Left lung (tissue), 4 donors: ENCODE measurements at regions not wholly inside any gene's neighbourhood (a gene's known extent, or its start where the extent isn't known, plus 50 kb on each side); places are given as distances from the start of the nearest gene placed in this dataset.

Source experiments
- ATAC-seq: fragments of 200-7000 bp; cut with Tn5 transposase; one replicate; pipeline ENCODE4 v1.9.1; 2020; ENCODE audit warnings: moderate library complexity
- DNase-seq, 4 donors: peaks; one replicate each; pipeline ENCODE4 v3.0.0-alpha.2; 2013 to 2020
- H3K27ac ChIP-seq, 2 donors: fragments of 200-600 bp; sonication (generic) in 1 of 2; one replicate each; pipeline versions ENCODE4 v1.5.0 to v1.8.0; 2020 to 2021
- H3K27me3 ChIP-seq, 2 donors: fragments of 200-600 bp; sonication (generic) in 1 of 2; one replicate each; pipeline versions ENCODE4 v1.5.0 to v1.8.0; 2020 to 2021
- H3K36me3 ChIP-seq, 2 donors: fragments of 200-600 bp; sonication (generic) in 1 of 2; one replicate each; pipeline versions ENCODE4 v1.5.0 to v1.8.0; 2020 to 2021
- H3K4me1 ChIP-seq, 2 donors: fragments of 200-600 bp; one replicate each; pipeline ENCODE4 v1.8.0; 2021
- H3K4me3 ChIP-seq, 2 donors: fragments of 200-600 bp; sonication (generic) in 1 of 2; one replicate each; pipeline versions ENCODE4 v1.5.0 to v1.8.0; 2020 to 2021; ENCODE audit warnings: mild to moderate bottlenecking in 1 of 2
- H3K9me3 ChIP-seq, 2 donors: fragments of 200-600 bp; sonication (generic) in 1 of 2; one replicate each; pipeline versions ENCODE4 v1.5.0 to v1.8.0; 2020 to 2021
- intact Hi-C, 2 donors: fragments of 100-400 bp; cut with DNase I; formaldehyde crosslinking; loops; one replicate each; pipeline versions ENCODE4 v1.11.2 to v1.14.2; 2022
- TF ChIP-seq, protein P1 (sequence below), 2 donors: fragments of 200-600 bp; sonication (generic) in 1 of 2; IDR thresholded peaks; one replicate each; pipeline versions ENCODE4 v1.5.0 to v1.8.0; 2021; ENCODE audit warnings: antibody characterized with exemption in 2 of 2
- donor health status: DM: no; HTN: yes; CAD: no.
- donor health status: DM: no; HTN: no; CAD: no.

DNA sequence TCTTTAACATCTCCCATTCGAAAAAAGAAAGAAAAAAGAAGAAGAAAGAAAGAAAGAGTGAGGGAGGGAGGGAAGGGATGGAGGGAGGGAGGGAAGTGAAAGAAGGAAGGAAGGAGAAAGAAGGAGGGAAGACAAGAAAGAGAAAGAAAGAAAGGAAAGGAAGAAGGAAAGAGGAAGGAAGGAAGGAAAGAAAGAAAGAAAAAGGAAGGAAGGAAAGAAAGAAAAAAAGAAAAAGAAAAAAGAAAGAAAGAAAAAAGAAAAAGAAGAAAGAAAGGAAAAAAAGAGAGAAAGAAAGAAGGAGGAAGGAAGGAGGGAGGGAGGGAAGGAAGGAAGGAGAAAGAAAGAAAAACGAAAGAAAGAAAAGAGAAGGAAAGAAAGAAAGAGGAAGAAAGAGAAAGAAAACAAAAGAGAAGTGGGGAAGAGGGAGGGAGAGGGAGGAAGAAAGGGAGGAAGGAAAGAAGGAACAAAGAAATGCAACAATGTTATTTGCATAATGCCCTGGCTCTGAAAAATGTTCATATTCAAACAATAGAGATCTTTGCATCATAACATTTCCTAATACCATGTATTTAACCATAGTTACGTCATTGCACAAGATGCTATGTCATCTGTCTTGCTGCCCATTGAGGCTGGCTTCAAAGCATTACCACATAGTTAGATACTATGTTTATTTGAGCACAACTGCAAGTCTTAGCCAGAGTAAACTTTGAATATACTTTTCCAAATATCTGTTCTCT lies 550.6 kb downstream of the DSC3 start:
- ATAC-seq (no peak), DNase-seq (no peak)
- H3K27ac ChIP-seq: no peak overlapping the region
- no peaks in the 10 kb centered on the region for H3K4me1 ChIP-seq
- intact Hi-C loops: no loop called here
- H3K27me3 ChIP-seq: no peaks in the 10 kb centered on the region
- no peaks in the 10 kb centered on the region for H3K9me3 ChIP-seq
- no peaks in the 10 kb centered on the region for H3K36me3 ChIP-seq
- no peak overlapping the region for H3K4me3 ChIP-seq
- TF ChIP-seq, protein P1, sequence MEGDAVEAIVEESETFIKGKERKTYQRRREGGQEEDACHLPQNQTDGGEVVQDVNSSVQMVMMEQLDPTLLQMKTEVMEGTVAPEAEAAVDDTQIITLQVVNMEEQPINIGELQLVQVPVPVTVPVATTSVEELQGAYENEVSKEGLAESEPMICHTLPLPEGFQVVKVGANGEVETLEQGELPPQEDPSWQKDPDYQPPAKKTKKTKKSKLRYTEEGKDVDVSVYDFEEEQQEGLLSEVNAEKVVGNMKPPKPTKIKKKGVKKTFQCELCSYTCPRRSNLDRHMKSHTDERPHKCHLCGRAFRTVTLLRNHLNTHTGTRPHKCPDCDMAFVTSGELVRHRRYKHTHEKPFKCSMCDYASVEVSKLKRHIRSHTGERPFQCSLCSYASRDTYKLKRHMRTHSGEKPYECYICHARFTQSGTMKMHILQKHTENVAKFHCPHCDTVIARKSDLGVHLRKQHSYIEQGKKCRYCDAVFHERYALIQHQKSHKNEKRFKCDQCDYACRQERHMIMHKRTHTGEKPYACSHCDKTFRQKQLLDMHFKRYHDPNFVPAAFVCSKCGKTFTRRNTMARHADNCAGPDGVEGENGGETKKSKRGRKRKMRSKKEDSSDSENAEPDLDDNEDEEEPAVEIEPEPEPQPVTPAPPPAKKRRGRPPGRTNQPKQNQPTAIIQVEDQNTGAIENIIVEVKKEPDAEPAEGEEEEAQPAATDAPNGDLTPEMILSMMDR (IDR thresholded peaks at IDR 0.05): no peak

DNA sequence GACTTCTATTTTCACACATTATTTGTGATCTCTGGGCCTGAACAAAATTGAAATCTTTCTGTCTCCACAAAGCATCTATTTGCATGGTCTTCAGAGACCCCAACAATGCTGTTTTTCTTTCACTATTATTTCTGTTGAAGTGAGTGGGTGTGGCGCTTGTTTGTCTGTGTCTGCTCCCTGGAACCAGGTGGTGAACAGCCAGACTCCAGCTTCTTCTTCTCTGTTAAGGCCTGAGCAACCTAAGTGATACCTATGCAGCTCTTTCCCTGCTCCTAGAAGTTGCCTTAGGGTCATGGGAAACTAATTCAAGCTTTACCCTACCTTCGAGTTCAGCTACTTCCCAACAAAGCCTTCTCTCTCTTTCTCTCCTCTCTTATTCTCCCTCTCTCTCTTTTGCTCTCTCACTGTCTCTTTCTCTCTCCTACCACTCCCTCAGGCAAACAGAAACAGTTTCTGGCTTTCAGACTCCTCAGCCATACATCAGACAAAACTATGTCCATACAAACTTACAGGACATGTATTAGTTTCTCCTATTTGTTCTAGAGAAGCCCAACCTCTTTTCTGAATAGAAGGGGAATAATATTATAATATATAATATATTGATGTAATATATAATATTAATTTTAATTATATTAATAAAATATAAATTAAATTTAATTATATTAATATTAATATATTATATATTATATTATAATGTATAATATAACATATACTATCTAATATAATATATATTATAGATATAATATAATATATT lies 552.5 kb downstream of the DSC3 start:
- no peak for ATAC-seq
- DNase-seq: no peak
- TF ChIP-seq, protein P1 (IDR thresholded peaks at IDR 0.05): no peak
- Histone ChIP-seq H3K4me1 (no peaks in the 10 kb centered on the region), H3K27ac (no peak overlapping the region), H3K4me3 (no peak overlapping the region), H3K9me3 (no peaks in the 10 kb centered on the region), H3K36me3 (no peaks in the 10 kb centered on the region), H3K27me3 (no peaks in the 10 kb centered on the region)
- intact Hi-C loops: no loop called here

DNA sequence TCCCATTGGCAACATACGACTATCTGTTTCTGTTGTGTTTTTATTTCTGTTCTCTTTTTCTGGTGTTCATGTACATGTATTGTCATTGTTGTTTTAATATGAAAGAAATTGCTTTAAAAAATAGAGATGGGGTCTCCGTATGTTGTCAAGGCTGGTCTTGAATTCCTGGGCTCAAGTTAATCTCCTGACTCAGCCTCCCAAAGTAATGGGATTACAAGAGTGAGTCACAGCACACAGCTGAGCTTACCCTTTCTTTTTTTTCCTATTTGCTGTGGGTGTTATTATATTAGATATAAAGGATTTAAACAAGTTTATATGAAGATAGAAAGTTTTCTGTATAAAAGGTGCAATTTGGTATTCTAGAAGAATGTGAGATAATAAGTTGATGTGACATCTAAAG lies 554.6 kb downstream of the DSC3 start:
- TF ChIP-seq, protein P1 (IDR thresholded peaks at IDR 0.05): no peak
- DNase-seq (no peak), ATAC-seq (no peak)
- no peaks in the 10 kb centered on the region for H3K36me3 ChIP-seq
- H3K27ac ChIP-seq: no peak overlapping the region
- intact Hi-C loops: no loop called here
- no peaks in the 10 kb centered on the region for H3K27me3 ChIP-seq
- no peaks in the 10 kb centered on the region for H3K9me3 ChIP-seq
- no peaks in the 10 kb centered on the region for H3K4me1 ChIP-seq
- H3K4me3 ChIP-seq: no peak overlapping the region

DNA sequence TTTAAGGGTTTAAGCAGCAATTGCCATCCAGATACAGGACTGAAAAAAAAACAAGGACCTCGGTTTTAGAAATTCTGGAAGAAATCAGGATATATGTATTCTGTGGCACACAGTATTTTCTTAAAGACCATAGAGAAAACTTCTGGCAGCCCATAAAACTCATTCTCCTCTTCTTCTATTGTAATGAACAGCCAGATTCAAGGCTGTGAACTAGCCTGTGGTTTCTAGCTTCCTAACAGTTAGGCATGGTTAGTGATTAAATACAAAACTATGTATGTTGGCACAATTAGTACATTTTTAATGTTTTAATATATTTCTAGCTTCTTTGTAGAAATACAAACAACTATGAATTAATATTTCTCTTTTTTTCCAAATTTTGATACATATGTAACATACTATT lies 555.7 kb downstream of the DSC3 start:
- no peaks in the 10 kb centered on the region for H3K4me1 ChIP-seq
- TF ChIP-seq, protein P1 (IDR thresholded peaks at IDR 0.05): no peak
- no peak overlapping the region for H3K27ac ChIP-seq
- peak; percentile 25 for ATAC-seq
- H3K27me3 ChIP-seq: no peaks in the 10 kb centered on the region
- no peaks in the 10 kb centered on the region for H3K9me3 ChIP-seq
- intact Hi-C loops: no loop called here
- H3K4me3 ChIP-seq: no peak overlapping the region
- no peak for DNase-seq
- H3K36me3 ChIP-seq: no peaks in the 10 kb centered on the region

DNA sequence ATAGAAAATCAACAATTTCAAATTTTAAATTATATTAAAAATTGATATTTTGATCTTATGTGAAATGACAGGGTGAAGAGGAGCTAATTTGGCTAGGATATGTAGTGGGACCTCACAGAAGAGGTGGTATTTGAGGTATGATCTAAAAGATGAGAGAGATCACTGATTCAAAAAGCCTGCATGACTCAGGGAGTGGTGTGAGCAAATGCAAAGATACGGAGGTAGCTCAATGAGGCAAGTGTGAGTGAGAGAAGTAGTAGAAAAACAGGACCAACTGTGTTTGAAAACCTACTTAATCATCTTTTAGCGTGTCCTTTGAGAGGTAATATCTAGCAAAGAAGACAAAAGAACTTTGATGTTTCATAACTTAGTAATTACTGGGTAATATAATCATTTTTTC lies 557.5 kb downstream of the DSC3 start:
- Histone ChIP-seq H3K27ac (no peak overlapping the region), H3K4me1 (no peaks in the 10 kb centered on the region), H3K9me3 (no peaks in the 10 kb centered on the region), H3K4me3 (no peak overlapping the region), H3K27me3 (no peaks in the 10 kb centered on the region), H3K36me3 (no peaks in the 10 kb centered on the region)
- TF ChIP-seq, protein P1 (IDR thresholded peaks at IDR 0.05): no peak
- intact Hi-C loops: no loop called here
- ATAC-seq: no peak
- no peak for DNase-seq
